DMS 273 treated with DMSO at 0.1 percent for 48 hours (cell line): ENCODE measurements at regions not wholly inside any gene's neighbourhood (a gene's known extent, or its start where the extent isn't known, plus 50 kb on each side); places are given as distances from the start of the nearest gene placed in this dataset.
"Not testable (repeated sequence)": the region's sequence is repeated elsewhere in the genome, so short reads cannot be mapped to it uniquely, and the experiment has no call there.

Experiments
- DNase-seq: peaks from one replicate; lab custom pipeline; 2025; lab: John Stamatoyannopoulos, UW

DNA sequence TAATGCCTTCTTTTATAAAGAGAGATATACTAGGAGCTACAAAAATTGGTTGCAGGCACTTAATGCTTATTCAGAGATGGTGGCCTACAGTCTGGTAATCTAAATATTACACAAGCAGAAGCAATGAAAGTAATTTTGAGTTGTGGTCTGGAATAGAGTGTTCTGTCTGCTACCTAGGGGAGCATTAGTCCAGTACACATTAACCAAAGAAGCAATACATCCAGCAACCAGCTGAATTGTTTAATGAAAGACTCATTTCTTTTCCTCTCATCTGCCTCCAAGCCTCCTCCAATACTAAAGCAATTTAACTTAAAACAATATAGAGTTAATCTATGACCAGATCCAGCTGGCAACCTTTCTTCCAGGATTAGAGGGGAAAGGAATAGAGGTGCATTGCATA, 877.1 kb upstream of the CNTN5 start:
- no peak for DNase-seq

- DNase-seq, result no peak
These were observed 867.0 kb upstream of the CNTN5 start for GRCh38 chr11:98153752-98154151.

DNA sequence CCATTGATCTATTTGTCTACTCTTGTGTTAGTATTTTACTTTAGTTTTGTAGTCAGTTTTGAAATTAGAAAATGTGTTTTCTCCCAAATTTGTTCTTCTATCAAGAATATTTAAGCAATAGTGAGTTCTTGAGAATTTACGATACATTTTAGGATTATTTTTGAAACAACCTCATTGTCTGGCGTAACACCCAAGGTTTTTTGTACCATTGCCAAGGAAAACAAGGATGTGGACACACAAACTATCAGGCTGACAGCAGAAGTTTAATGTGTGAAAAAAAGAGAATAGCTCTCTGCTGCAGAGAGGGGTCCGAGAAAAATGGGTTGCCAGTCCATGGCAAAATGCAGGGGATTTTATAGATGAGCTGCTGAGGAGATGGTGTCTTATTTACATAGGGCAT, 865.1 kb upstream of the CNTN5 start:
- DNase-seq, result no peak

DNA sequence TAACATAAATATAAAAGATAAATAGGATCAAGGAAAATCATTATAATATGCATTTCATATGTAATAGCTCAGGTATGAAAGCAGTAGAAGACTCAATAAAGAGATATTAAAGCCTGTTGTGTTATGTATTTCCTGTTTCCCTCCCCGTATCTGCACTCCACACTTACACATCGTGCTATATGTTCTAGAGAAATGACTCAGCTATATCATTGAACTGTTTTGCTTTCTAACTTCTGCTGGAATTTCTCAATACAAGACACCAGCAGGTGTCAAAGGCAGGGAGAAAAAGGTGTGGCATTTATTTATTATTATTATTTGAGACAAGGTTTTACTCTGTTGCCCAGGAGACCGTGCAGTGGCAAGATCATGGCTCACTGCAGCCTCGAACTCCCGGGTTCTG, 842.8 kb upstream of the CNTN5 start:
- DNase-seq, result no peak

DNA sequence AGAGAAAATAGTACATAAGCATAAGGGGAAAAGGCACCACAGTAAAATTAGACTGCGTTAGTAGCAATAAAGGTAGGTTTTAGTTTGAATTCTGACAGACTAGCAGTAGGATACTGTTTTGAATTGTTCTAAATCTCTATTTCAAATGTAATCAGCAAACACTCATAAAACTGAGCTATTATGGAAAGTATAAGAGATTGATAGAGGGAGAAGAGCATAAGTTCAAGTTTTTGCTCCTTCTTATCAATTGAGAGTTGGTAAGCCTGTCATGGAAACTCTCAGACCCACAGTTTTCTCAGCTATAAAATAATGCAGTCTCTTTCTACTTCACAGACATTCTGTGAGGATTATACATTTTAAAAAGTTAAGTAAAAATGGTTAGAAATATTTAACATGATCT, 840.2 kb upstream of the CNTN5 start:
- DNase-seq, result no peak

DNA sequence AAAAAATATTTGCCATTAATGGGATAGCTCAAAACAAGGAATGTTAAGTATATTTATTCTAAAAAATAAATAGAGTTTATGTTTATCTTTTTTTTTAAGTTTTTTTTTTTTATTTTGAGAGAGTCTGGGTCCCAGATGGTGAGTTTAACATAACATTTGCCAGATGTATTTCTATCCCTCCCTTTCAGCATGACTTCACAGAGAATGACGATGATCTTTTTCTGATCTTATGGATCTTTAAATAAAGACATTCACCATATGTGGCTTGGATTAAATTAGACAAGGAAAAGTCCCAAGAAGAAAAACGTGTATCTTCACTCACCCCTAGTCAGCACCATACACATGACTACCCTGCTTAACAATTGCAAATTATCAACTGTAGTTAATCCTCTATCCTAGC, 839.8 kb upstream of the CNTN5 start:
- DNase-seq, result no peak

GRCh38 chr11:98183034-98183433, 837.7 kb upstream of the CNTN5 start:
- no peak for DNase-seq

GRCh38 chr11:98185245-98185644, 835.5 kb upstream of the CNTN5 start:
- DNase-seq, result no peak

DNA sequence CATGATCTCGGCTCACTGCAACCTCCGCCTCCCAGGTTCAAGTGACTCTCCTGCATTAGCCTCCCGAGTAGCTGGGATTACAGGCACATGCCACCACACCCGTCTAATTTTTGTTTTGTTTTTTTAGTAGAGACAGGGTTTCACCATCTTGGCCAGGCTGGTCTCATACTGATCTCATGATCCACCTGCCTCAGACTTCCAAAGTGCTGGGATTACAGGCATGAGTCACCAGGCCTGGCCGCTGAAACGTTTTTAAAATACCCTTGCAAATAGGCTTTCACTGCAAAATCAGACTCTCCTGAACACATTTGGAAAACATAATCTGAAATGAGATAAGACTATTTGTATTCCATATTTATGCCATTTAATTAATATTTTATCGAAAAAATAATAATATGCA, 826.1 kb upstream of the CNTN5 start:
- DNase-seq, result no peak

GRCh38 chr11:98195300-98195699, 825.4 kb upstream of the CNTN5 start:
- DNase-seq, result no peak

GRCh38 chr11:98207086-98207485, 813.7 kb upstream of the CNTN5 start:
- DNase-seq, result no peak

- no peak for DNase-seq
These were observed 793.5 kb upstream of the CNTN5 start for GRCh38 chr11:98227278-98227677.

DNA sequence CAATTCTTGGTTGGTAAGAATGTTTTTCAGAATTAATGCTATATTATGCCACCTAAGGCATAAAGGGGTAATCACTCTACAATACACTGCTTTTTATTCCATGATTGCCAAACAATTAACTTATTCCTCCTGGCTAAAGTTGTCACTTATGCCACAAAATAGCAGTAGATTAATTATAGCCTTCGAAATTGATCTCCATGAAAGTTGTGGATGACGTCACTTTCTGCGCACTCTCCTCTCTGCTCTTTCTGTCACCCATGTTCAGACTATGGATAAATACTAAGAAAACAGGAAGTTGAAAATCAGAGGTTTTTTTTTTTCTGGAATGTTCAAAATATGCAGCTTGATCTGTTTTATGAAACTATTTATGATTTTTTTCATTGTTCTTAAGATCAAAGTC, 790.1 kb upstream of the CNTN5 start:
- no peak for DNase-seq

DNA sequence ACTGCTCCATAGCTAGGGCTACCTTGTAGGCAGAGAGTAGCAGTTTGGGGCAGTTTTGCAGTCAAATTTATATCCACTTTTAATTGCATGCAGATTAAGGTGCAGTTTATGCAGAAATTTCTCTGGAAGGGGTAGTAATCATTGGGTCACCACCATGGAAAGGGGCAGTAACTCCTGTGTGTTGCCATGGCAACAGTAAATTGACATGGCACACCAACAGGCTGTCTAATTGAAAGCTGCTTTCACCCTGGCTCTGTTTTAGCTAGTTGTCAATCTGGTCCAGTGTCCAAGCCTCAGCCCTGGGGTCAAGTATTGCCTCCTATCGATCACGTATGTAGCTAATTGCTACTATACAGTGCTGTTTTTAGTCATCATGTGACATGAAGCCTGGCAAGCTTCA, 786.1 kb upstream of the CNTN5 start:
- no peak for DNase-seq

DNA sequence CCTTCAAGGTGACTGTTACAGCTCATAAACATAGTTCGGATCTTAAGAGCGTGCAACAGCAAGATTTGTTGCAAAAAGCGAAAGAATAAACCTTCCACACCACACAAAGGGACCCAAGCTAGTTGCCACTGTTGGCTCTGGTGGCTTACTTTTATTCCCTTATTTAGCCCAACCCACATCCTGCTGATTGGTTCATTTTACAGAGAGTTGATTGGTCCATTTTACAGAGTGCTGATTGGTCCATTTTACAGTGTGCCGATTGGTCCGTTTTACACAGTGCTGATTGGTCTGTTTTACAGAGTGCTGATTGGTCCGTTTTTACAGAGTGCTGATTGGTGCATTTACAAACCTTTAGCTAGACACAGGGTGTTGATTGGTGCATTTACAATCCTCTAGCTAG, 776.9 kb upstream of the CNTN5 start:
- DNase-seq, result no peak

GRCh38 chr11:98260983-98261382, 759.8 kb upstream of the CNTN5 start:
- DNase-seq, result no peak

GRCh38 chr11:98277251-98277912, 743.4 kb upstream of the CNTN5 start:
- no peak for DNase-seq

DNA sequence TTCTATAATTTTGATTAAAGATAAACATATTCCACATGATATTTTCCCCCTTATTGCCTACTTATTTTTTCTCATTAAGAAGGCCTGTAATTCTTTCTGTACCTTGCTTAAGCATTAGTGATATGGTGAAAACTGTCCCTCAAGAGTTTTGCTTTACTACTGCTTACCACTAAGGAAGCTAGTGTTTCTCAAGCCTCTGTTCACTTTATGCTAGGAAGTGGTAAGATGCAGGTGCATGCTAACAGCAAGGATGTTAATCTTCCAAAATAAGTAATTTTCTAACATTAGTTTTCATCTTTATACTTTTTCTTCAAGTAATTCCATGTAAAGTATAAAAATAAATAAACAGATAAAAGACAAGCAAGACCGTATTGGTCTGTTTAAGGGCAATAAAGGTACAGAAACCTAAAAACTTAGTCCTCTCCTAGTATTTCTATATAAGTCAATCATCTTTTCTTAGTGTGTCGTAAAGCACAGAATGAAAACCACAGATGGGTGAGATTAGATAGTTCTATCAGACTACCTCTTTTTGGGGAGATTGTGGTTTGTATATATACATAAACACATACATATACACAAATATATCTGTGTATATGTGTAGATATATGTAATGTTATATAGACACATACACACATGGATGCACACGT, 731.0 kb upstream of the CNTN5 start:
- DNase-seq, result no peak

- DNase-seq, result peak; percentile 33
These were observed 724.5 kb upstream of the CNTN5 start for GRCh38 chr11:98296091-98296880.

GRCh38 chr11:98300719-98301118, 720.0 kb upstream of the CNTN5 start:
- no peak for DNase-seq

- DNase-seq, result no peak
These were observed 712.8 kb upstream of the CNTN5 start for GRCh38 chr11:98307827-98308491.

DNA sequence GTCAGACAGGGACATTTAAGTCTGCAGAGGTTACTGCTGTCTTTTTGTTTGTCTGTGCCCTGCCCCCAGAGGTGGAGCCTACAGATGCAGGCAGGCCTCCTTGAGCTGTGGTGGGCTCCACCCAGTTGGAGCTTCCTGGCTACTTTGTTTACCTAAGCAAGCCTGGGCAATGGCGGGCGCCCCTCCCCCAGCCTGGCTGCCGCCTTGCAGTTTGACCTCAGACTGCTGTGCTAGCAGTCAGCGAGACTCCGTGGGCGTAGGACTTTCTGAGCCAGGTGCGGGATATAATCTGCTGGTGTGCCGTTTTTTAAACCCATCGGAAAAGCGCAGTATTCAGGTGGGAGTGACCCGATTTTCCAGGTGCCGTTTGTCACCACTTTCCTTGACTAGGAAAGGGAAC, 690.4 kb upstream of the CNTN5 start:
- not testable (repeated sequence) for DNase-seq

DNA sequence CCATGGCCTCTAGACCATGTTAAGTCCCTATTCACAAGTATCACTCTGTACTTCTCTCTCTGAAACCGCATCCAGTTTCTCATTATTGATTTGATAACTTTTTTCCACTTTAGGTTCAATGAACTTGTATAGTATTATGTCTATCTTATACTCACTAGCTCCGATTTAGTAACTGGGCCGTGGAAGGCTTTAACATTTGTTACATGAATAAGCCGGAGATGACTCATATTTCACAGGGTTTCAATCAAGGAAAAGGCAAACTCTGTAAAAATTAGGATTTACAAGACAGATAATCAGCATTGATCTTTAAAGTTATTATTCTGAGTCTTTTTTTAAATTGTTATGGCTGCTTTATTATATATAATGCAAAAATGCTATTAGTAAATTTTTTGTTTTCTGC, 662.2 kb upstream of the CNTN5 start:
- DNase-seq, result no peak
